ENCODE measurements at regions not wholly inside any gene's neighbourhood (a gene's known extent, or its start where the extent isn't known, plus 50 kb on each side); places are given as distances from the start of the nearest gene placed in this dataset.
"Not testable (repeated sequence)": the region's sequence is repeated elsewhere in the genome, so short reads cannot be mapped to it uniquely, and the experiment has no call there.

DNA sequence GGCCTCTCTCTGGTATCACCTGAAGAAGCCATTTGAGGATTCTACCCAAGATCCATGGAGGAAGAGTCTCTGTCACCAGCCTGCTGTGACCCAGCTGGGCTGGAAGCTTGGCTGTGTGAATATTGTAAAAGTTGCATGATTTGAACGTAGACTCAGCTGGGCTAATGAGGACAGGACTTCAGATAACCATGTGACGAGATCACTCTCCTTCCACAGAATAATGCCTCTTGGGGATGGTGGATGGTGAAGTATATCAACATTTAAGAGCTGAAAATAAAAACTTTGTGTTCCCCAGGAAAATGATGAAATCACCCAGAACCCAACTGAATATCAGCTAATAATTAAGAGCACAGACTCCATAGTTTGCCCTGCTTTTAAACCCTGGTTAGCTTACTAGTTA lies 427.9 kb downstream of the CD83 start:
- DNase-seq (no peak), ATAC-seq (no peak)
- Mint-ChIP-seq H3K27ac (no peak overlapping the region), H3K4me3 (no peak overlapping the region), H3K36me3 (no peaks in the 10 kb centered on the region), H3K4me1 (peaks cover 6 to 22% (median 17%) of the 10 kb centered on the region in 4 donors), H3K9me3 (no peaks in the 10 kb centered on the region), H3K27me3 (no peaks in the 10 kb centered on the region)
- POLR2A ChIA-PET, result no interaction called here

DNA sequence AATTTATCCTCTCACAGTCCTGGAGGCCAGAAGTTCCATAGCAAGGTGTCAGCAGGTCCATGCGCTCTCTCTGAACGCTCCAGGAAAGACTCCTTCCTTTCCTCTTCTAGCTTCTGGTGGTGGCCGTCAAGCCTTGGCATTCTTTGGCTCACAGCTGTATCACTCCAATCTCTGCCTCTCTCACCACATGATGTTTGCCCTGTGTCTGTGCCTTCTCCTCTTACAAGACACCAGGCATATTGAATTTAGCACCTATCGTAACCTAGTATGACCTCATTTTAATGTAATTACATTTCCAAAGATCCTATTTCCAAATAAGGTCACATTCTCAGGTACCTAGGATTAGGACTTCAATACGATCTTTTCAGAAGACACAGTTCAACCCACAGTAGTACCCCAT lies 428.5 kb downstream of the CD83 start:
- no peak for ATAC-seq
- no peaks in the 10 kb centered on the region for H3K36me3 Mint-ChIP-seq

DNA sequence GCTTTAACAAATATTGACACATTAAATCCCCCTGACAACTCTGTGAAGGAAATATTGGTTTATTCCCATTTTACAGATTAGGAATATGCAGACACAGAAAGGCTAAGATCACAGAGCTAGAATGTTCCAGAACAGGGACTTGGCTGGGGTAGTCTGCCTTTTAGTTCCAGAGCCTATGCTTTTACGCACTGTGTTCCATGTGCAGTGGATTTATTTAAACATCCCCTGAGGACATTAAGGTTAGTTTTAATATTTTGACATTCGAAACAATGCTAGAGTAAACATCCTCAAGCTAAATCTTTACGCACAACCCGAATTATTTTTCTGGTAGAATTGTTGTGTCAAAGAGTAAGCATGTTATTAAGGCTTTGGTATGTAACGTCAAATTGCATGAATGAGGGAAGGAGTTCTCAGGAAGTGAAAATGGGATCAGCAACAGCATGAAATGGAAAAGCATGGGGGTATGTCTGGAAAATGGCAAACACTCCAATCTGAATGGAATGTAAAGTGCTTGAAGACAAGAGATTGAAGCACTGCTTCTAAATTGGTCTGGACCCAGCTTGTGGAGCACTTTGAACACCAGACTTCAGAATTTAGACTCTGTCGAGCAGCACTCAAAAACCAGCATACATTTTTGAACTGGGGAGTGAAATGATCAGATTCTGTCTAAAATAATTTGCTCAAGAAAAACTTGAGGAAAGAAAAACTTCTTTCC lies 429.9 kb downstream of the CD83 start:
- no peaks in the 10 kb centered on the region for H3K36me3 Mint-ChIP-seq
- peaks cover 2 to 10% (median 6%) of the 10 kb centered on the region in 4 donors for H3K4me1 Mint-ChIP-seq
- ATAC-seq (no peak), DNase-seq (no peak)
- H3K27me3 Mint-ChIP-seq, result no peaks in the 10 kb centered on the region
- no peak overlapping the region for H3K27ac Mint-ChIP-seq
- no peak overlapping the region for H3K4me3 Mint-ChIP-seq
- no peaks in the 10 kb centered on the region for H3K9me3 Mint-ChIP-seq
- POLR2A ChIA-PET, result no interaction called here

More for the DNA sequence above, 428.5 kb downstream of the CD83 start:
- Mint-ChIP-seq H3K4me1 (peaks cover 6 to 22% (median 17%) of the 10 kb centered on the region in 4 donors), H3K9me3 (no peaks in the 10 kb centered on the region), H3K27ac (no peak overlapping the region), H3K4me3 (no peak overlapping the region), H3K27me3 (no peaks in the 10 kb centered on the region)
- no peak for DNase-seq
- POLR2A ChIA-PET, result no interaction called here

DNA sequence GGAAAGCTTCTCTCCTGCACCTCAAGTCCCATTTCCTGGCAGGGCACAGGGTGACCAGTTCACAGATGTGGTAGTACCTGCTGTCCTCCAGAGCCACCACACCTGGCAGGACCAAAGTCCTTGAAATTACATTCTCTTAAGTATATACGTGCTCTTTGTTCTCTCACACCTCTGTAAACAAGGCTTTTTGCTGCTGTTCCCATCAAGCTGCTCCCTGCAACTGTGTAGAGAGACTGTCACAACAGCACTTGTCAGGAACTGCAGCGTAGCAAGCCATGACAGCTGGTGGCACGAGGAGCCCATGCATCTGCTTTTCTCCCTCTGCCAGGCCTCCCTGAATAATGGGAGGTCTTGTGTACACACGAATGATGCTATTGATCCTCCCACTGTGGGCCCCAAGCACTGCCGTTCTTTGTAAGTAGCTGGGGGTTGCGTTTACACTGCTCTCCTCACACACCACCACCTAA lies 431.8 kb downstream of the CD83 start:
- POLR2A ChIA-PET, result no interaction called here
- H3K27me3 Mint-ChIP-seq, result no peaks in the 10 kb centered on the region
- H3K9me3 Mint-ChIP-seq, result no peaks in the 10 kb centered on the region
- DNase-seq (no peak), ATAC-seq (no peak)
- H3K4me1 Mint-ChIP-seq, result peaks cover 0 to 2% (median 0%) of the 10 kb centered on the region in 4 donors
- no peak overlapping the region for H3K4me3 Mint-ChIP-seq
- H3K36me3 Mint-ChIP-seq, result no peaks in the 10 kb centered on the region
- no peak overlapping the region for H3K27ac Mint-ChIP-seq

DNA sequence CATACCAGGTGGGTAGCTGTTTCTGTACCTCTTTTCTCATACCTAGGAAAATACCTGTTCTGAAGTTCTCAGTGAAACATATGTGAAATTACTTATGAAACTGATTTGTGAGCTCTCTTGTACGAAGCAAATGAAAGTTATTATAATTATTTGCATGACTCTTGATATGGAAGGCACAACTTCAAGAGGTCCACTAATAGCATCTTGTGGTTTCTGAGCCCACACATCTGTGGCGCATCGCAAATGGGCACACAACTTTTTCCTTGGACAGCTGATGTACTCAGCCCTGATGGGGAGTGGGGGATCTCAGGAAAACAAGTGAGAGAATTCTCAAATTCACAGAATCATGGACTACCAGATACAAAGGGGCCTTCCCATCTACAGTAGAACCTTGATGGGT lies 432.3 kb downstream of the CD83 start:
- DNase-seq, result no peak
- no peaks in the 10 kb centered on the region for H3K27me3 Mint-ChIP-seq
- POLR2A ChIA-PET, result no interaction called here
- ATAC-seq, result no peak
- H3K27ac Mint-ChIP-seq, result no peak overlapping the region
- H3K9me3 Mint-ChIP-seq, result no peaks in the 10 kb centered on the region
- H3K4me3 Mint-ChIP-seq, result no peak overlapping the region
- H3K4me1 Mint-ChIP-seq, result peaks cover 0 to 2% (median 0%) of the 10 kb centered on the region in 4 donors
- no peaks in the 10 kb centered on the region for H3K36me3 Mint-ChIP-seq

DNA sequence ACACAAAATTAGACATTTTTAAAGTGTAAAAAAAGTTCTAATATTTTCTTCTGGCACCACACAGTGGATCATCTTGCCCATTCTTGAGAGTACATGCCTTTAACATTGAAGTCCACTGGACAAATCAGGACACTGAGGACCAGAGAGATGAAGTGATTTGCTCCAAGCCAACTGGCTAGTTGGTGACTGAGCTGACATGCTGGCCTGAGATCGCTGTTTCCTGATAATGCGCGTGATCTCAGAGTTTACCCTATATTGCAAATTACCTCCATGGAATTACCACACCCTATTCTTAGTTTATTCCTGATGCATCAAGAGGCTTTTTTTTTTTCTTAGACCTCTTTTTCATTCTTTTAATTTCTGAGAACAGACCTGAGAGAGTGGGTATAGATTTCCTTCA lies 432.8 kb downstream of the CD83 start:
- no peak for DNase-seq
- H3K4me3 Mint-ChIP-seq, result no peak overlapping the region
- no peak for ATAC-seq

DNA sequence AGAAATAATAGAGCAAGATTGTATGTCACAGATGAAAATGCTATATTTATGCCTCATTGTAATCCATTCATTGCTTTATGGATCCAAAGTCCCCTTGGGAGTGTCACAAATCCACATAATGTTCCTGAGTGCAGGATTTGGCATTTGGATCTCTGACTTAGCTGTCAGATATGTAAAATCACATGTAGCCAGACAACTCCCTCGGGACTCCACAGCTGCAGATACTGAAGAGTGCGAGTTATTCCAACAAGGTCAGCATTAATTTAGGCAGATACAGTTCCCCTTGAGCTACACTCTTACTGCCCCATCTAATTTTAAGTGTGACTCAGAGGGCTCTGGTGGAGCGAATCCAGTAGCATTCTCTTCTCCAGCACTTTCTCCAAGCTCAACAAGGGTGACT lies 433.2 kb downstream of the CD83 start:
- Mint-ChIP-seq H3K27me3 (no peaks in the 10 kb centered on the region), H3K9me3 (no peaks in the 10 kb centered on the region), H3K27ac (no peak overlapping the region), H3K36me3 (no peaks in the 10 kb centered on the region), H3K4me1 (peaks cover 0 to 2% (median 0%) of the 10 kb centered on the region in 4 donors), H3K4me3 (no peak overlapping the region)
- ATAC-seq, result no peak
- DNase-seq, result no peak
- POLR2A ChIA-PET, result interaction anchor here (0.5 kb wide), 1 partner anchor 570 kb away, joined by 6 read pairs; no protein-coding TSS in a partner anchor

More for the DNA sequence above, 432.8 kb downstream of the CD83 start:
- Mint-ChIP-seq H3K27ac (no peak overlapping the region), H3K9me3 (no peaks in the 10 kb centered on the region), H3K36me3 (no peaks in the 10 kb centered on the region), H3K4me1 (peaks cover 0 to 2% (median 0%) of the 10 kb centered on the region in 4 donors), H3K27me3 (no peaks in the 10 kb centered on the region)
- POLR2A ChIA-PET, result no interaction called here

DNA sequence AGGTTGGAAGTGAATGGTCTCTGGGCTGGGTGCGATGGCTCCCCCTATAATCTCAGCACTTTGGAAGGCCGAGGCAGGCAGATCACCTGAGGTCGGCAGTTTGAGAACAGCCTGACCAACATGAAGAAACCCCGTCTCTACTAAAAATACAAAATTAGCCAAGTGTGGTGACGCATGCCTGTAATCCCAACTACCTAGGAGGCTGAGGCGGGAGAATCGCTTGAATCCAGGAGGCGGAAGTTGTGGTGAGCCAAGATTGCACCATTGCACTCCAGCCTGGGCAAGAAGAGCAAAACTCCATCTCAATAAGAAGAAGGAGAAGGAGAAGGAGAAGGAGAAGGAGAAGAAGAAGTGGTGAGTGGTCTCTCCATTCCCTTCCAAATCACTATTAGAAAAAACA lies 434.0 kb downstream of the CD83 start:
- H3K4me3 Mint-ChIP-seq, H3K4me1 Mint-ChIP-seq, H3K36me3 Mint-ChIP-seq, ATAC-seq, DNase-seq, H3K9me3 Mint-ChIP-seq, H3K27me3 Mint-ChIP-seq: not testable (repeated sequence)
- H3K27ac Mint-ChIP-seq, result peak overlapping the region in 1 of 10 donors; percentile 5
- POLR2A ChIA-PET, result interaction anchor here (0.5 kb wide), 1 partner anchor 569 kb away, joined by 6 read pairs; no protein-coding TSS in a partner anchor

DNA sequence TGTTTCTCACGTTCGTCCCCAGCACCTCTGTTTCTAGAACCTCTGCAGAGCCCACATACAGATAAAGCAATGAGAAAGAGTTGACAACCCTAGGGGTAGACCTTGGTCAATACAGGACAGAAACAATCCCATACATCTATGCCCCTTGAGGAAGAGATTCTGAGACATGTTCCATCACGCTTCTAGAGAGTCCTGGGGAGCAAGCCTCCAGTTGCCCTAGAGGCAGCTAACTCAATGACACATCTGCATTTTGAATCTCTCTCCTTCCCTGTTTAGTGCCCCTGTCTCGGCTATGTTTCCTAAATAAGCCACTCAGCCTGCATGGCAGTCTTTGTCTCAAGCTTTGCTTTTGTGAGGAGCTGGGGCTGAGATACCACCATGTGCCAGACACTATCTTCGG lies 435.3 kb downstream of the CD83 start:
- POLR2A ChIA-PET, result no interaction called here
- peaks cover 0 to 2% (median 0%) of the 10 kb centered on the region in 4 donors for H3K4me1 Mint-ChIP-seq
- no peak overlapping the region for H3K27ac Mint-ChIP-seq
- ATAC-seq, result no peak
- H3K9me3 Mint-ChIP-seq, result no peaks in the 10 kb centered on the region
- H3K36me3 Mint-ChIP-seq, result no peaks in the 10 kb centered on the region
- H3K27me3 Mint-ChIP-seq, result peaks cover 0 to 3% (median 0%) of the 10 kb centered on the region in 5 donors
- H3K4me3 Mint-ChIP-seq, result no peak overlapping the region
- no peak for DNase-seq

DNA sequence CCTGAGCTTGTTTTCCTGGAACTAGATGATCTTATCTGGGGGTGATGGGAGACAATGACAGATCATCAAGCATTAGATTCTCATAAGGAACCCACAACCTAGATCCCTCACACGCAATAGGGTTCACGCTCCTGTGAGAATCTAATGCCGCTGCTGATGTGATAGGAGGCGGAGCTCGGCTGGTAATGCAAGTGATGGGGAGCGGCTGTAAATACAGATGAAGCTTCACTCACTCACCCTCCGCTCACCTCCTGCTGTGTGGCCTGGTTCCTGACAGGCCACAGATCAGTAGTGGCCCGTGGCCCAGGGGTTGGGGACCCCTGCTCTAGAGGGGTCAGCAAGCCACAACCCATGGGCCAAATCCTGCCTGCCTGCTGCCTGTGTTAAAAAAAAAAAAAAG lies 435.9 kb downstream of the CD83 start:
- H3K27ac Mint-ChIP-seq, result peak overlapping the region in 1 of 10 donors; percentile 20
- H3K36me3 Mint-ChIP-seq, result no peaks in the 10 kb centered on the region
- DNase-seq (no peak), ATAC-seq (no peak)
- no peak overlapping the region for H3K4me3 Mint-ChIP-seq
- peaks cover 0 to 2% (median 0%) of the 10 kb centered on the region in 4 donors for H3K4me1 Mint-ChIP-seq
- POLR2A ChIA-PET, result no interaction called here
- no peaks in the 10 kb centered on the region for H3K9me3 Mint-ChIP-seq
- peaks cover 0 to 3% (median 0%) of the 10 kb centered on the region in 5 donors for H3K27me3 Mint-ChIP-seq

DNA sequence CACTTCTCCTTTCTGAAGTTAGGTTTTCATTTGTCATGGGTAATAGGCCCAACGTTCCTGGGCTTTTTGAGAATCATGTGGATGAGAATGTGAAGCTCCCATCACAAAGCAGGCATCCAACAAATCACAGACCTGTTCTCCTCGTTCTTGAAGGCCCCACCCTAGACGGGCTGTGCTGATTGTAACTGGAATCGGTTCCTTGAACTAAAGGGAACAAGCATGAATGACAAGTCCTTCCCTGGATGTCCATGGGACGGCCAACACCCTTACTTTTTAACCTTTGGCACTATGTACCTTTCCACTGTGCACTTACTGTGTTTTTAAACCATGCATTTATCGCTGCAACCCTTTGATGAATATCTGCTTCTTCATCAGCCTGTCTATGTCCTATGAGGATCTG lies 438.2 kb downstream of the CD83 start:
- no peak for ATAC-seq
- peaks cover 0 to 3% (median 0%) of the 10 kb centered on the region in 5 donors for H3K27me3 Mint-ChIP-seq
- POLR2A ChIA-PET, result no interaction called here
- no peak overlapping the region for H3K4me3 Mint-ChIP-seq
- H3K4me1 Mint-ChIP-seq, result no peaks in the 10 kb centered on the region
- H3K9me3 Mint-ChIP-seq, result peaks cover 0 to 6% (median under 1%) of the 10 kb centered on the region in 9 donors
- peaks cover 0 to 6% (median 0%) of the 10 kb centered on the region in 3 donors for H3K36me3 Mint-ChIP-seq
- DNase-seq, result no peak
- no peak overlapping the region for H3K27ac Mint-ChIP-seq

DNA sequence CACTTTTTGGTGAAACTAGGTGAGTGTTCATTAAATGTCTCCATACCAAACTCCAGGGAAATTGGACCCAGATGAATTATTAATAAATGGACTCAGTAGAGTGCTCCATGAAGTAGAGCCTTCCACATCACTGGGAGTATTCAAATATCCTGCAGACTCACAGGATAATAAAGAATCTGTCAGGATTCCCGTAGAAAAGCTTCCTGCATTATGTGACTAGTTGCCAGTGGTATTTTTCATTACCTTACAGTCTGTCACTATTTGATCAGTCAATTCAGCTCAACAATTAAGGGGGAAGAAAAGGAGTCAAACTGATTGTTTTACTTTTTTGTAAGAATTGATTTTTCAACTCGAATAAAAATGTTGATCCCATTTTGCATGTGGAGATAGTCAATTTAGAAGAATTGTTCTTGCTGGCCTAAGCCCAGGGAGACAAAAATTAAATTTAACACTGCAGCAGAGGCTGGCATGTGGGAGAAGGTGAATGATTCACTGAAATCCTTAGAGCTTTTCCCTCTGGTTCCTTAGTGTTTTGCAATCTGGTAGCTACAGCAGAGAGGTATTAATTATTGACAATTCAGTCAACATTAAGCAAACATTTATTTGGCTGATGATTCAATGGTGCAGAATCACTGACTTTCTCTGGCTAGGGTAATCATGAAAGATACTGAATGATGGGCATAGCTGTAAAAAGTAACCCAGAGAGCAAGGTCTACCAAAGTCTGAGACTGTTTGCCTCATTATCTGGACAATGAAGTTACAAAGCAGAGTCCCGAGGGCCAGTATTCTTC lies 442.4 kb downstream of the CD83 start:
- POLR2A ChIA-PET, result no interaction called here

DNA sequence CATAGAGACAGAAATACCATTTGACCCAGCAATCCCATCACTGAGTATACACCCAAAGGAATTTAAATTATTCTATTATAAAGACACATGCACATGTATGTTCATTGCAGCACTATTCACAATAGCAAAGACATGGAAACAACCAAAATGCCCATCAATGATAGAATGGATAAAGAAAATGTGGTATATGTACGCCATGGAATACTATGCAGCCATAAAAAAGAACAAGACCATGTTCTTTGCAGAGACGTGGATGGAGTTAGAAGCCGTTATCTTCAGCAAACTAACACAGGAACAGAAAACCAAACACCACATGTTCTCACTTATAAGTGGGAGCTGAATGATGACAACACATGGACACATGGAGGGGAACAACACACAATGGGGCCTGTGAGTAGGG lies 444.0 kb downstream of the CD83 start:
- H3K27ac Mint-ChIP-seq, H3K27me3 Mint-ChIP-seq, H3K4me3 Mint-ChIP-seq, POLR2A ChIA-PET, DNase-seq, ATAC-seq, H3K4me1 Mint-ChIP-seq: not testable (repeated sequence)
- H3K9me3 Mint-ChIP-seq, result peaks cover 0 to 22% (median 5%) of the 10 kb centered on the region in 9 donors
- H3K36me3 Mint-ChIP-seq, result peaks cover 0 to 11% (median 0%) of the 10 kb centered on the region in 3 donors

More for the DNA sequence above, 442.4 kb downstream of the CD83 start:
- DNase-seq (no peak), ATAC-seq (no peak)
- H3K27me3 Mint-ChIP-seq, result peaks cover 0 to 3% (median 0%) of the 10 kb centered on the region in 5 donors
- H3K9me3 Mint-ChIP-seq, result peaks cover 0 to 22% (median 5%) of the 10 kb centered on the region in 9 donors
- H3K27ac Mint-ChIP-seq, result no peak overlapping the region
- no peaks in the 10 kb centered on the region for H3K4me1 Mint-ChIP-seq
- no peak overlapping the region for H3K4me3 Mint-ChIP-seq
- H3K36me3 Mint-ChIP-seq, result peaks cover 0 to 11% (median 0%) of the 10 kb centered on the region in 3 donors

Measured in naive thymus-derived CD8-positive, alpha-beta T cell (primary cell).